Heart left ventricle (tissue), 16 donors: ENCODE measurements at regions not wholly inside any gene's neighbourhood (a gene's known extent, or its start where the extent isn't known, plus 50 kb on each side); places are given as distances from the start of the nearest gene placed in this dataset.

Source experiments
- ATAC-seq, 4 donors: fragments of 200-7000 bp; cut with Tn5 transposase; one replicate each; pipeline ENCODE4 v1.9.1; 2020 to 2022; ENCODE audit warnings: moderate library complexity in 4 of 4, mild to moderate bottlenecking in 3 of 4, moderate number of reproducible peaks in 1 of 4
- DNase-seq, 5 donors: peaks; one replicate each; pipeline ENCODE4 v3.0.0-alpha.2; 2020
- H3K27ac ChIP-seq, 12 donors: fragments of 200-600 bp; sonication (generic) in 4 of 12; one replicate each; pipeline versions ENCODE4 v1.5.0 to v1.8.0; 2016 to 2022; ENCODE audit warnings: mild to moderate bottlenecking in 2 of 12
- H3K27me3 ChIP-seq, 9 donors: fragments of 200-600 bp; sonication (generic) in 2 of 9; one replicate each; pipeline versions ENCODE4 v1.5.1 to v1.8.0; 2016 to 2022; ENCODE audit warnings: mild to moderate bottlenecking in 3 of 9
- H3K36me3 ChIP-seq, 9 donors: fragments of 200-600 bp; sonication (generic) in 2 of 9; one replicate each; pipeline versions ENCODE4 v1.5.0 to v1.8.0; 2018 to 2022; ENCODE audit warnings: mild to moderate bottlenecking in 2 of 9
- H3K4me1 ChIP-seq, 12 donors: fragments of 200-600 bp; sonication (generic) in 4 of 12; one replicate each; pipeline versions ENCODE4 v1.5.0 to v1.8.0; 2016 to 2022; ENCODE audit warnings: mild to moderate bottlenecking in 3 of 12
- H3K4me3 ChIP-seq, 12 donors: fragments of 200-600 bp; sonication (generic) in 4 of 12; one replicate each; pipeline versions ENCODE4 v1.5.0 to v1.8.0; 2017 to 2022; ENCODE audit warnings: mild to moderate bottlenecking in 9 of 12, moderate library complexity in 4 of 12
- H3K9me3 ChIP-seq, 12 donors: fragments of 200-600 bp; sonication (generic) in 4 of 12; one replicate each; pipeline versions ENCODE4 v1.5.0 to v1.8.0; 2016 to 2022; ENCODE audit warnings: mild to moderate bottlenecking in 1 of 12
- CTCF ChIP-seq, 12 donors: fragments of 200-600 bp; sonication (generic) in 4 of 12; IDR thresholded peaks; one replicate each; pipeline versions ENCODE4 v1.5.0 to v1.8.0; 2018 to 2022; ENCODE audit warnings: antibody characterized with exemption in 12 of 12, mild to moderate bottlenecking in 5 of 12
- POLR2A ChIP-seq, 2 donors: fragments of 450-650 bp; IDR thresholded peaks; one replicate each; pipeline ENCODE4 v1.6.1; 2017; ENCODE audit warnings: antibody characterized with exemption in 2 of 2, mild to moderate bottlenecking in 2 of 2, moderate library complexity in 2 of 2
- WGBS, 4 donors: extraction: QIAGEN DNeasy Blood & Tissue Kit in 2 of 4; methylation state at CpG; one replicate each; pipeline versions ENCODE4 v1.1.5 to v1.1.7; 2013 to 2018; 5-methylcytosine and 5-hydroxymethylcytosine counted together
- intact Hi-C, 10 donors: fragments of 100-400 bp; cut with DNase I; formaldehyde crosslinking; loops; one replicate each; pipeline versions ENCODE4 v1.11.1 to v1.14.2; 2022
- donor health status: ischemic (EF 13 %, LVEDD 7.1; RV severe dilation, severe dysfunction).
- donor health status: healthy with polysubstance abuse.
- donor health status: DM: no; HTN: yes; CAD: no.
- donor health status: DM: no; HTN: no; CAD: no.
- donor health status: ischemic (EF 25% LVEDD 6.9; RV normal size, moderate dysfunction).
- donor health status: ischemic (EF 25% LVEDD 5.7; RV mildly dilated, moderate dysfunction).
- donor health status: healthy.
- donor health status: DM: yes; HTN: yes; CAD: no.
- donor health status: ischemic (EF 35%, LVEDD 5.7; RV mildly dilated, moderate dysfunction).
- donor health status: nonischemic (EF 11% LVEDD 7.7; RV severe dilation, severe dysfunction).
- donor health status: DM: yes; HTN: yes; CAD: no.
- donor health status: PGD.
- donor health status: ischemic (EF 29% LVEDD 5.4; RV normal size, mild dysfunction).
- donor health status: nonischemic (EF 23%, LVEDD 6.1; RV moderate dilation, normal function).

GRCh38 chr1:189609167-189609566 is 868.5 kb downstream of the BRINP3 start:
- TF ChIP-seq CTCF (IDR thresholded peaks at IDR 0.05) (no peak), POLR2A (IDR thresholded peaks at IDR 0.05) (no peak)
- Histone ChIP-seq H3K27me3 (no peaks in the 10 kb centered on the region), H3K4me1 (no peaks in the 10 kb centered on the region), H3K36me3 (no peaks in the 10 kb centered on the region), H3K4me3 (no peak overlapping the region), H3K27ac (no peak overlapping the region), H3K9me3 (peaks cover 0 to 6% (median 0%) of the 10 kb centered on the region in 12 donors)
- ATAC-seq (no peak), DNase-seq (no peak)
- WGBS, 4 donors = 66 to 69% (median 68%) methylated on average over 2 of the region's 2 CpGs
- intact Hi-C loops = no loop called here

GRCh38 chr1:189616893-189617292 is 860.8 kb downstream of the BRINP3 start:
- no peaks in the 10 kb centered on the region for H3K4me1 ChIP-seq
- 59 to 68% (median 60%) methylated on average over 5 of the region's 5 CpGs for WGBS, 4 donors
- H3K27ac ChIP-seq = no peak overlapping the region
- peaks cover 0 to 2% (median 0%) of the 10 kb centered on the region in 12 donors for H3K9me3 ChIP-seq
- intact Hi-C loops = no loop called here
- TF ChIP-seq CTCF (IDR thresholded peaks at IDR 0.05) = no peak
- no peak for TF ChIP-seq POLR2A (IDR thresholded peaks at IDR 0.05)
- no peaks in the 10 kb centered on the region for H3K36me3 ChIP-seq
- DNase-seq (no peak), ATAC-seq (no peak)
- no peak overlapping the region for H3K4me3 ChIP-seq
- H3K27me3 ChIP-seq = no peaks in the 10 kb centered on the region

GRCh38 chr1:189619682-189620332 is 857.9 kb downstream of the BRINP3 start:
- Histone ChIP-seq H3K27me3 (no peaks in the 10 kb centered on the region), H3K27ac (no peak overlapping the region), H3K4me3 (no peak overlapping the region), H3K36me3 (no peaks in the 10 kb centered on the region), H3K9me3 (peaks cover 0 to 2% (median 0%) of the 10 kb centered on the region in 12 donors), H3K4me1 (no peaks in the 10 kb centered on the region)
- no peak for ATAC-seq
- intact Hi-C loops = no loop called here
- TF ChIP-seq CTCF (IDR thresholded peaks at IDR 0.05) (no peak), POLR2A (IDR thresholded peaks at IDR 0.05) (no peak)
- DNase-seq = no peak
- WGBS, 4 donors = 61 to 66% (median 63%) methylated on average over 3 of the region's 3 CpGs

GRCh38 chr1:189620471-189620870 is 857.2 kb downstream of the BRINP3 start:
- intact Hi-C loops = no loop called here

More at GRCh38 chr1:189620471-189620870, 857.2 kb downstream of the BRINP3 start:
- H3K27ac ChIP-seq = no peak overlapping the region
- WGBS, 4 donors = 78 to 92% (median 85%) methylated on average over 2 of the region's 2 CpGs
- DNase-seq (no peak), ATAC-seq (no peak)
- TF ChIP-seq CTCF (IDR thresholded peaks at IDR 0.05) (no peak), POLR2A (IDR thresholded peaks at IDR 0.05) (no peak)
- no peak overlapping the region for H3K4me3 ChIP-seq
- H3K9me3 ChIP-seq = peaks cover 0 to 2% (median 0%) of the 10 kb centered on the region in 12 donors
- H3K4me1 ChIP-seq = no peaks in the 10 kb centered on the region
- H3K27me3 ChIP-seq = no peaks in the 10 kb centered on the region
- no peaks in the 10 kb centered on the region for H3K36me3 ChIP-seq
